Vagina (tissue), 2 donors: ENCODE measurements at regions not wholly inside any gene's neighbourhood (a gene's known extent, or its start where the extent isn't known, plus 50 kb on each side); places are given as distances from the start of the nearest gene placed in this dataset.

Experiments
- CTCF ChIP-seq, 3 experiments: fragments of 450-650 bp in 2 of 3; fragments of 200-600 bp in 1 of 3; sonication (generic) in 1 of 3; IDR thresholded peaks; one replicate each; pipeline ENCODE4 v1.5.1; 2017 to 2019; ENCODE audit warnings: antibody characterized with exemption in 3 of 3, mild to moderate bottlenecking in 2 of 3, moderate library complexity in 2 of 3
- POLR2A ChIP-seq, 2 donors: fragments of 450-650 bp; IDR thresholded peaks; one replicate each; pipeline ENCODE4 v1.6.1; 2017; ENCODE audit warnings: antibody characterized with exemption in 2 of 2, mild to moderate bottlenecking in 2 of 2, moderate library complexity in 2 of 2
- POLR2AphosphoS5 ChIP-seq, 2 donors: sonication (generic); formaldehyde crosslinking; IDR thresholded peaks; one replicate each; pipeline ENCODE4 v1.9.0; 2017; ENCODE audit warnings: antibody characterized with exemption in 2 of 2, mild to moderate bottlenecking in 2 of 2, low read depth in 1 of 2; ENCODE audit not compliant: insufficient read depth in 1 of 2

DNA sequence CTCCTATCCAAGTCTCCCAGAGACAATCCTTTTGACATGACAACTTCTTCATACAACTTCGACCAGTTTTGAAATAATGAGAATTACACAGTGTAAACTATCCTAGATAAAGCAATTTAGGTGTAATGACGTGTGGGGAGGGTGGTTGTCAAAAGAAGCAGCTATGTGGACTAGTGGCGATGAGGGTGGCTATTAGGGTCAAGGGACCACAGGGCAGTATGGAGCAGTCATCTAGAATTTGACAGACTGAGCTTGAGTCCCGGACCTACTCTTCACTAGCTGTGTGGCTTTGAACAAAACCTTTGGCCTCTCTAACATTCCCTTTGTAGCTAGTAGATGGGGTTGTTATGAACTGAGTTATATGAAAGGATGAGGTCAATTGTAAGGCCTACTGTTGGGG lies 247.1 kb downstream of the HAPSTR1 start:
- TF ChIP-seq POLR2A (IDR thresholded peaks at IDR 0.05) (no peak), CTCF (IDR thresholded peaks at IDR 0.05) (no peak), POLR2AphosphoS5 (IDR thresholded peaks at IDR 0.05; ENCODE audit: insufficient read depth in 1 of 2, low read depth in 1 of 2) (no peak)
